Peyer's patch (tissue), 4 donors: ENCODE measurements at regions not wholly inside any gene's neighbourhood (a gene's known extent, or its start where the extent isn't known, plus 50 kb on each side); places are given as distances from the start of the nearest gene placed in this dataset.

Experiments used
- DNase-seq, 3 donors: peaks; one replicate each; pipeline ENCODE4 v3.0.0-alpha.2; 2017 to 2019
- H3K27ac ChIP-seq, 4 donors: fragments of 200-600 bp; sonication (generic); one replicate each; pipeline ENCODE4 v1.5.1; 2016 to 2019
- H3K27me3 ChIP-seq, 2 donors: fragments of 200-600 bp; sonication (generic); one replicate each; pipeline ENCODE4 v1.5.1; 2019
- H3K36me3 ChIP-seq, 3 donors: fragments of 200-600 bp; sonication (generic); one replicate each; pipeline ENCODE4 v1.5.1; 2016 to 2019
- H3K4me1 ChIP-seq, 4 donors: fragments of 200-600 bp; sonication (generic); one replicate each; pipeline ENCODE4 v1.5.1; 2016 to 2019
- H3K4me3 ChIP-seq, 4 donors: fragments of 200-600 bp; sonication (generic); 1 replicate in 3 of 4; 2 replicates in 1 of 4; pipeline ENCODE4 v1.5.1; 2016 to 2019; ENCODE audit warnings: mild to moderate bottlenecking in 1 of 4
- H3K9me3 ChIP-seq, 4 donors: fragments of 200-600 bp; sonication (generic); one replicate each; pipeline ENCODE4 v1.5.1; 2016 to 2019; ENCODE audit warnings: mild to moderate bottlenecking in 1 of 4
- POLR2A ChIP-seq, 2 donors: fragments of 450-650 bp; IDR thresholded peaks; one replicate each; pipeline ENCODE4 v1.5.1; 2017; ENCODE audit warnings: antibody characterized with exemption in 2 of 2, mild to moderate bottlenecking in 2 of 2, moderate library complexity in 2 of 2
- TF ChIP-seq, protein P1 (sequence below), 6 experiments: fragments of 450-650 bp in 4 of 6; fragments of 200-600 bp in 2 of 6; sonication (generic) in 1 of 6; IDR thresholded peaks; one replicate each; pipeline ENCODE4 v1.5.1; 2017 to 2019; ENCODE audit warnings: antibody characterized with exemption in 6 of 6, mild to moderate bottlenecking in 3 of 6, moderate library complexity in 1 of 6

DNA sequence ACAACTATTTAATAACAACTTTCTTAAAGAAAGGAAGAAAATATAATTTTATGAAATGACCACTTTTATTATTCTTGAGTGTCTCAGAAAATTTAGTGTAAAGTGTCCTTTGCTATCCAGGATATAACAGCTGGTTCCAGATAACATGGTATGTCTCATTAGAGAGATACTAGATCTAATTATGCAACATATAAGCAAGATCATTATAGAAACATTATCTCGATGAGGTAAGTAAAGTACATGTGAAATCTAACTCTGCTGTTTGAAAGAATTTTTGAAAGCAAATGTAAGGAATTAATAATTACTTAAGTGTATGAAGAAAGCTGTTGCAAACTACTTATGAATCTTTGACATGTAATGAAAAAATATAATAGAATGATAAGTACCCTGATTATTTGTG lies 887.4 kb upstream of the CXADR start:
- Histone ChIP-seq H3K4me1 (no peaks in the 10 kb centered on the region), H3K27ac (no peak overlapping the region), H3K36me3 (no peaks in the 10 kb centered on the region), H3K9me3 (no peaks in the 10 kb centered on the region), H3K27me3 (no peaks in the 10 kb centered on the region), H3K4me3 (no peak overlapping the region)
- DNase-seq, result no peak
- TF ChIP-seq, protein P1, sequence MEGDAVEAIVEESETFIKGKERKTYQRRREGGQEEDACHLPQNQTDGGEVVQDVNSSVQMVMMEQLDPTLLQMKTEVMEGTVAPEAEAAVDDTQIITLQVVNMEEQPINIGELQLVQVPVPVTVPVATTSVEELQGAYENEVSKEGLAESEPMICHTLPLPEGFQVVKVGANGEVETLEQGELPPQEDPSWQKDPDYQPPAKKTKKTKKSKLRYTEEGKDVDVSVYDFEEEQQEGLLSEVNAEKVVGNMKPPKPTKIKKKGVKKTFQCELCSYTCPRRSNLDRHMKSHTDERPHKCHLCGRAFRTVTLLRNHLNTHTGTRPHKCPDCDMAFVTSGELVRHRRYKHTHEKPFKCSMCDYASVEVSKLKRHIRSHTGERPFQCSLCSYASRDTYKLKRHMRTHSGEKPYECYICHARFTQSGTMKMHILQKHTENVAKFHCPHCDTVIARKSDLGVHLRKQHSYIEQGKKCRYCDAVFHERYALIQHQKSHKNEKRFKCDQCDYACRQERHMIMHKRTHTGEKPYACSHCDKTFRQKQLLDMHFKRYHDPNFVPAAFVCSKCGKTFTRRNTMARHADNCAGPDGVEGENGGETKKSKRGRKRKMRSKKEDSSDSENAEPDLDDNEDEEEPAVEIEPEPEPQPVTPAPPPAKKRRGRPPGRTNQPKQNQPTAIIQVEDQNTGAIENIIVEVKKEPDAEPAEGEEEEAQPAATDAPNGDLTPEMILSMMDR (IDR thresholded peaks at IDR 0.05), result no peak

- H3K9me3 ChIP-seq, result no peaks in the 10 kb centered on the region
- no peaks in the 10 kb centered on the region for H3K4me1 ChIP-seq
- no peaks in the 10 kb centered on the region for H3K27me3 ChIP-seq
- H3K4me3 ChIP-seq, result no peak overlapping the region
- no peak overlapping the region for H3K27ac ChIP-seq
- DNase-seq, result no peak
- H3K36me3 ChIP-seq, result no peaks in the 10 kb centered on the region
- TF ChIP-seq, protein P1 (IDR thresholded peaks at IDR 0.05), result no peak
These were observed 878.9 kb upstream of the CXADR start for GRCh38 chr21:16633831-16634459.

GRCh38 chr21:16634515-16634914 lies 878.3 kb upstream of the CXADR start:
- no peak for DNase-seq
- TF ChIP-seq, protein P1 (IDR thresholded peaks at IDR 0.05), result no peak
- TF ChIP-seq POLR2A (IDR thresholded peaks at IDR 0.05), result no peak
- Histone ChIP-seq H3K36me3 (no peaks in the 10 kb centered on the region), H3K4me1 (no peaks in the 10 kb centered on the region), H3K27ac (no peak overlapping the region), H3K4me3 (no peak overlapping the region), H3K27me3 (no peaks in the 10 kb centered on the region), H3K9me3 (no peaks in the 10 kb centered on the region)

DNA sequence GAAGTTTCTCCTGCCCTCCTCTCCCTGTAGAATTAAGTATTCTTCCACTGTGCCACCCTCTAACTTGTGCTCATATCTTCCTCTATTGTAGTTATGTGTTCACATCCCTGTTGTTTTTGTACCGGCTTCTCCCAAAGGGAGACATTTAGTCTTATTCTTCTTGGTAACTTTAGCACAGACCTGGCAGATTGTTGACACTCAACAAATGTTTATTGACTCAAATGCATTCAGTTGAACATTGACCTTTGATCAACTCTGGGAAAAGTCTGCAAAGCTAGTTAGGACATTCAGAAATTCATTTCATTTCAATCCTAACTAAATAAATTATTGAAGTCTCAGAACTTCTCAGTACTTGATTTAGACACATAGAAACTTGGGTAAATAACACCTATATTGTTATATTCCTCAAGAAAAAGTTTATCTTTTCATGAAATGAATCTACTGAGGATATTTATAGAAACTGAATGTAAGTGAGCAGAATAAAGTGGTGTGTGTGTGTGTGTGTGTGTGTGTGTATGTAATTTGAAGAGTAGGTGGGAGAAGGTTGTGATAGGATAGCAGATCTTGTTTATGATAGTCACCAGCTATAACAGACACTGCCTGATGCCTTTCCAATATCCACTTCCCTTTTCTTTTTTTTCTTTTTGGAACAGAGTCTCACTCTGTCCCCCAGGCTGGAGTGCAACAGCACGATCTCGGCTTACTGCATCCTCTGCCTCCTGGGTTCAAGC lies 872.4 kb upstream of the CXADR start:
- no peaks in the 10 kb centered on the region for H3K36me3 ChIP-seq
- TF ChIP-seq, protein P1 (IDR thresholded peaks at IDR 0.05), result no peak
- TF ChIP-seq POLR2A (IDR thresholded peaks at IDR 0.05), result no peak
- H3K27me3 ChIP-seq, result no peaks in the 10 kb centered on the region
- H3K4me3 ChIP-seq, result no peak overlapping the region
- no peak for DNase-seq
- H3K27ac ChIP-seq, result no peak overlapping the region
- no peaks in the 10 kb centered on the region for H3K9me3 ChIP-seq
- no peaks in the 10 kb centered on the region for H3K4me1 ChIP-seq

GRCh38 chr21:16642353-16642752 lies 870.5 kb upstream of the CXADR start:
- Histone ChIP-seq H3K9me3 (no peaks in the 10 kb centered on the region), H3K27me3 (no peaks in the 10 kb centered on the region), H3K4me1 (no peaks in the 10 kb centered on the region), H3K4me3 (no peak overlapping the region), H3K36me3 (no peaks in the 10 kb centered on the region), H3K27ac (no peak overlapping the region)
- no peak for DNase-seq
- TF ChIP-seq, protein P1 (IDR thresholded peaks at IDR 0.05), result no peak
- TF ChIP-seq POLR2A (IDR thresholded peaks at IDR 0.05), result no peak
